ENCODE measurements at regions not wholly inside any gene's neighbourhood (a gene's known extent, or its start where the extent isn't known, plus 50 kb on each side); places are given as distances from the start of the nearest gene placed in this dataset.

DNA sequence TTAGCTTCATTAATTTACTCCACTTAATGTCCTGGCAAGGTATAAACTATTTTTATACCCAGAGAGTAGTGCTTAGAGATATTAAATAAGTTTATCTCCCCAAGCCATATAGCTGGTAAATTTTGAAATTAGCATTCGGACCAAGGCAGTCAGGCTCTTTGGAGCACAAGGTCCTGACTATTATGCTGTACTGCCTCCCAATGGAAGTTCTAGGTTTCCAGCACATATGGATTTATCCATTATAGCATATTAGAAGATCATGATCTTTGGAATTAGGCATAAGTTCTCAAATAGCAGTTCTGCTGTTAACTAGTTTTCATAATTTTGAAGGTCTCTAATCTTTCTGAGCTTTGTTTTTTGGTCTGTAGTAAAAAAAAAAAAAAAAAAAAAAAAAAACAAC is 835.3 kb upstream of the EPHA7 start:
- no CpG with 5 or more reads among the region's 1 CpG for WGBS (ENCODE audit: insufficient coverage)
- Histone ChIP-seq H3K9me3 (ENCODE audit: control insufficient read depth, insufficient read depth, low read length) (no peaks in the 10 kb centered on the region), H3K27me3 (ENCODE audit: control insufficient read depth, insufficient read depth, low read length) (no peaks in the 10 kb centered on the region), H3K4me3 (ENCODE audit: low read depth, low read length) (no peak overlapping the region), H3K4me1 (ENCODE audit: control insufficient read depth, insufficient read depth, low read length) (no peaks in the 10 kb centered on the region), H3K36me3 (ENCODE audit: control insufficient read depth, insufficient read depth, low read length) (no peaks in the 10 kb centered on the region), H3K27ac (ENCODE audit: low read depth, low read length) (no peak overlapping the region)
- DNase-seq (ENCODE audit: low read depth in 4 of 6, low spot score in 6 of 6), result peak in 2 of 6 donors; percentile 34 to 36

DNA sequence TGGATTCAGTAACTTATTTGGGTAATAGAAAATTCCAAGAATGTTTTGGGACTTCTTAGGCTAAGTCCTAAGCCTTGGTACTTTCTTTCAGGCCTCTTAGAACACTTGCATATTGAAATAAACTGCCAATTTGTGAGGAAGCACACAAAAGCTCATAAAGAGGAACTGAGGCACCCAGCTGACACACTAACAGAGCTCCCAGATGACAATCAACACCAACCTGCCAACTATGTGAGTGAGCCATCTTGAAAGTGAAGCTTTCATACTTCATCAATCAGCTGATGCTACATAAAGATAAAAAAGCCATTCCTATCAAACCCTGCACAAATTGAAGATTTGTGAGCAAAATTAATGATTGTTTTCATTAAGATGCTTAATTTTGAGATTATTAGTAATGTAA is 832.5 kb upstream of the EPHA7 start:
- no peaks in the 10 kb centered on the region for H3K36me3 ChIP-seq (ENCODE audit: control insufficient read depth, insufficient read depth, low read length)
- no peak overlapping the region for H3K4me3 ChIP-seq (ENCODE audit: low read depth, low read length)
- DNase-seq (ENCODE audit: low read depth in 4 of 6, low spot score in 6 of 6), result no peak
- H3K4me1 ChIP-seq (ENCODE audit: control insufficient read depth, insufficient read depth, low read length), result no peaks in the 10 kb centered on the region
- no peaks in the 10 kb centered on the region for H3K9me3 ChIP-seq (ENCODE audit: control insufficient read depth, insufficient read depth, low read length)
- H3K27me3 ChIP-seq (ENCODE audit: control insufficient read depth, insufficient read depth, low read length), result no peaks in the 10 kb centered on the region
- H3K27ac ChIP-seq (ENCODE audit: low read depth, low read length), result no peak overlapping the region

DNA sequence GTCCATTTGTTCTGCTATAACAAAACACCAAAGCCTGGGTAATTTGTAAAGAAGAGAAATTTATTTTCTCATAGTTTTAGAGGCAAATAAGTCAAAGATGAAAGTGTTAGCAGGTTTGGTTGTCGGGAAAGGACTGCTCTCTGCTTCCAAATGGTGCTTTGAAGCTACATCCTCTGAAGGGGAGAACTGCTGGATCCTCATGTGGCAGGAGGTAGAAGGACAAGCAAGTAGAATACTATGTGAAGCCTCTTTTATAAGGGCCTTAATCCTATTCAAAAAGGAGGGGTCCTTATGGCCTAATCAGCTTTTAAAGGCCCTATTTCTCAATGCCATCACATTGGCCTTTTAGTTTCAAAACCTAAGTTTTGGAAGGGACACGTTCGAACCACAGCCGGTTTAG is 826.0 kb upstream of the EPHA7 start:
- Histone ChIP-seq H3K4me1 (ENCODE audit: control insufficient read depth, insufficient read depth, low read length) (no peaks in the 10 kb centered on the region), H3K9me3 (ENCODE audit: control insufficient read depth, insufficient read depth, low read length) (no peaks in the 10 kb centered on the region), H3K36me3 (ENCODE audit: control insufficient read depth, insufficient read depth, low read length) (no peaks in the 10 kb centered on the region), H3K27me3 (ENCODE audit: control insufficient read depth, insufficient read depth, low read length) (no peaks in the 10 kb centered on the region), H3K4me3 (ENCODE audit: low read depth, low read length) (no peak overlapping the region), H3K27ac (ENCODE audit: low read depth, low read length) (no peak overlapping the region)
- no peak for DNase-seq (ENCODE audit: low read depth in 4 of 6, low spot score in 6 of 6)
- 75% methylated on average over 1 of the region's 4 CpGs for WGBS (ENCODE audit: insufficient coverage)

DNA sequence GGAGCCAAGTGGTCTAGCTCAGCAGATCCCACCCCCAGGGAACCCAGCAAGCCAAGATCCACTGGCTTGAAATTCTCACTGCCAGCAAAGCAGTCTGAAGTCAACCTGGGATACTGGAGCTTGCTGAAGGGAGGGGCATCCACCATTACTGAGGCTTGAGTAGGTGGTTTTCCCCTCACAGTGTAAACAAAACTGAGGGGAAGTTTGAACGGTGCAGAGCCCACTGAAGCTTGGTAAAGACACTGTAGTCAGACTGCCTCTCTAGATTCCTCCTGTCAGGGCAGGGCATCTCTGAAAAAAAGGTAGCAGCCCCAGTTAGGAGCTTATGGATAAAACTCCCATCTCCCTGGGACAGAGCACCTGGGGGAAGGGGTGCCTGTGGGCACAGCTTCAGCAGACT is 819.5 kb upstream of the EPHA7 start:
- Histone ChIP-seq H3K4me1 (ENCODE audit: control insufficient read depth, insufficient read depth, low read length) (no peaks in the 10 kb centered on the region), H3K9me3 (ENCODE audit: control insufficient read depth, insufficient read depth, low read length) (no peaks in the 10 kb centered on the region), H3K27me3 (ENCODE audit: control insufficient read depth, insufficient read depth, low read length) (no peaks in the 10 kb centered on the region), H3K4me3 (ENCODE audit: low read depth, low read length) (no peak overlapping the region), H3K36me3 (ENCODE audit: control insufficient read depth, insufficient read depth, low read length) (no peaks in the 10 kb centered on the region), H3K27ac (ENCODE audit: low read depth, low read length) (no peak overlapping the region)
- no peak for DNase-seq (ENCODE audit: low read depth in 4 of 6, low spot score in 6 of 6)
- no CpG with 5 or more reads among the region's 1 CpG for WGBS (ENCODE audit: insufficient coverage)

DNA sequence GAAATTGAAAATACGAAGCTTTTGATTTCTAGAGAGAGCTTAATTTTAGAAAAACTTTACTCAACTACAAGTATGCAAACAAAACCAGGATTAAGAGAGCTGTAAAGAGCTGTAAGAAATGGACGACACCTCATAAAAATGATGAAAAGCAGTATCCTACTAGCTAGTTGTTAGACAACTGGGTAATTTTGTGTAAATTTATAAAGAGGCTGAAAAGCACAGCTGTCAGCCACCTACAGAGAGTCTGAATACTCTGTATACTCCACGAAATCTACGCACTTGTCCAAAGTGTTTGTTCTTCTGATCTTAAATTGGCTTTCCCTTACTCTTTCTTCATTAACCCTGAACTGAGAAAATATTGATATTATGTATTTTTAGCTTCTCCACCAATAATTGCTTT is 808.4 kb upstream of the EPHA7 start:
- DNase-seq (ENCODE audit: low read depth in 4 of 6, low spot score in 6 of 6), result peak in 1 of 6 donors; percentile 28
- Histone ChIP-seq H3K4me3 (ENCODE audit: low read depth, low read length) (no peak overlapping the region), H3K27me3 (ENCODE audit: control insufficient read depth, insufficient read depth, low read length) (no peaks in the 10 kb centered on the region), H3K36me3 (ENCODE audit: control insufficient read depth, insufficient read depth, low read length) (no peaks in the 10 kb centered on the region), H3K4me1 (ENCODE audit: control insufficient read depth, insufficient read depth, low read length) (no peaks in the 10 kb centered on the region), H3K9me3 (ENCODE audit: control insufficient read depth, insufficient read depth, low read length) (no peaks in the 10 kb centered on the region), H3K27ac (ENCODE audit: low read depth, low read length) (no peak overlapping the region)
- WGBS (ENCODE audit: insufficient coverage), result no CpG with 5 or more reads among the region's 4 CpGs

DNA sequence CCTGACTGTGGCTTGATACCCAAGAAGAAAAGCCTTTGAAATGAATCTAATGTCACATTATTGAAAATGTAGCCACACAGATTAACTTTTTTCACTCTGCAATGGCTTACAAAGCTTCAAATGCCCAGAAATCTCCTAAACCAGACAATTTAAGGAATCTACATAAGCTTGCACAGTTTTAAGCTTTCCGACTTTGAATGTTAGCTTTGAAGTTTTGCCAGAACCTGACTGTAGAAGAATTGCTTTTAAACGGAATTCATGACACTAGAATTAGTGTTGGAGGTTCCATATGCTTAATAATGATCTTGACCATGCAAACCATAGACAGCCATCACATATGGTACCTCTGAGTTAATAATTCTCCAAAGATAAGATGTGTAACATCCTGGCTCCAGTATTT is 798.5 kb upstream of the EPHA7 start:
- Histone ChIP-seq H3K4me1 (ENCODE audit: control insufficient read depth, insufficient read depth, low read length) (no peaks in the 10 kb centered on the region), H3K36me3 (ENCODE audit: control insufficient read depth, insufficient read depth, low read length) (no peaks in the 10 kb centered on the region), H3K27me3 (ENCODE audit: control insufficient read depth, insufficient read depth, low read length) (no peaks in the 10 kb centered on the region), H3K4me3 (ENCODE audit: low read depth, low read length) (no peak overlapping the region), H3K9me3 (ENCODE audit: control insufficient read depth, insufficient read depth, low read length) (no peaks in the 10 kb centered on the region), H3K27ac (ENCODE audit: low read depth, low read length) (no peak overlapping the region)
- no CpG with 5 or more reads among the region's 2 CpGs for WGBS (ENCODE audit: insufficient coverage)
- peak in 2 of 6 donors; percentile 33 to 38 for DNase-seq (ENCODE audit: low read depth in 4 of 6, low spot score in 6 of 6)

DNA sequence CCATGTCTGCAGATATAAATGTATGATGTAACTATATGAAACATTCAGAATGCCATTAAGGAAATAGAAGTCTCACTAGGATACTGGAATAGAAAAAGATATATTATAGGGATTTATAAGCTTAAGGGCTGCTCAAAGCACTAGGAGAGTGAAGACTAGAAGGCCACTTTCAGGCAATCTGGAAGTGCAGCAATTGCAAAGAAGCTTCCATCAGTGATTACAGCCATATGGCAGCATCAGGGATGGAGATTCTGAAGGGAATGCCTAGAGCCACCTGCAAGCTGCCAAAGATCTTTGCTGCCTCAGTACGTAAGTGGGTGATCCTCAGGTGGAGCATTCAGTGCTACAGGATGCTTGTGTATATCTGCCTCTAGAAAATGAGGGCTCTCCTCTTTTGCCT is 796.2 kb upstream of the EPHA7 start:
- Histone ChIP-seq H3K9me3 (ENCODE audit: control insufficient read depth, insufficient read depth, low read length) (no peaks in the 10 kb centered on the region), H3K4me3 (ENCODE audit: low read depth, low read length) (no peak overlapping the region), H3K27ac (ENCODE audit: low read depth, low read length) (no peak overlapping the region), H3K27me3 (ENCODE audit: control insufficient read depth, insufficient read depth, low read length) (no peaks in the 10 kb centered on the region), H3K4me1 (ENCODE audit: control insufficient read depth, insufficient read depth, low read length) (no peaks in the 10 kb centered on the region), H3K36me3 (ENCODE audit: control insufficient read depth, insufficient read depth, low read length) (no peaks in the 10 kb centered on the region)
- DNase-seq (ENCODE audit: low read depth in 4 of 6, low spot score in 6 of 6), result no peak
- 78% methylated on average over 1 of the region's 1 CpG for WGBS (ENCODE audit: insufficient coverage)

DNA sequence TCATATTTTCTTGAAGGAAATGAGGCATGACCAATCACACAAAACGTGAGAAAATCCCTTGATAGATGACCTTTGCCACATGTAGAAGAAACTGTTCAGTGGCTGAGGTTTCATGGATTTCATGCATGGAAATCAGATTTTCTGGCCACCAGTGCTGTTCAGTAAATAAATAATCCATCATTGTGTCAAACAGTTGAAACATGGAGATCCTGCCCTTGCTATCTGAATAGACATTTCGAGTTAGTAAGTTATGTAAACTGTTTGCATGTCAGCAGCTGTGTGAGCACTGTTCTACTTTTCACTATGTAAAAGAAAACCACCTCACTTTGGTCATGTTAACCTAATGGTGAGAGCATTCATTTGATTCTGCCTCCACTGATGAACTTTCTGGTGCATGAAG is 793.9 kb upstream of the EPHA7 start:
- H3K27me3 ChIP-seq (ENCODE audit: control insufficient read depth, insufficient read depth, low read length), result no peaks in the 10 kb centered on the region
- DNase-seq (ENCODE audit: low read depth in 4 of 6, low spot score in 6 of 6), result no peak
- WGBS (ENCODE audit: insufficient coverage), result 0% methylated on average over 1 of the region's 2 CpGs
- H3K4me3 ChIP-seq (ENCODE audit: low read depth, low read length), result no peak overlapping the region
- no peaks in the 10 kb centered on the region for H3K4me1 ChIP-seq (ENCODE audit: control insufficient read depth, insufficient read depth, low read length)
- H3K9me3 ChIP-seq (ENCODE audit: control insufficient read depth, insufficient read depth, low read length), result no peaks in the 10 kb centered on the region
- H3K27ac ChIP-seq (ENCODE audit: low read depth, low read length), result no peak overlapping the region
- no peaks in the 10 kb centered on the region for H3K36me3 ChIP-seq (ENCODE audit: control insufficient read depth, insufficient read depth, low read length)

DNA sequence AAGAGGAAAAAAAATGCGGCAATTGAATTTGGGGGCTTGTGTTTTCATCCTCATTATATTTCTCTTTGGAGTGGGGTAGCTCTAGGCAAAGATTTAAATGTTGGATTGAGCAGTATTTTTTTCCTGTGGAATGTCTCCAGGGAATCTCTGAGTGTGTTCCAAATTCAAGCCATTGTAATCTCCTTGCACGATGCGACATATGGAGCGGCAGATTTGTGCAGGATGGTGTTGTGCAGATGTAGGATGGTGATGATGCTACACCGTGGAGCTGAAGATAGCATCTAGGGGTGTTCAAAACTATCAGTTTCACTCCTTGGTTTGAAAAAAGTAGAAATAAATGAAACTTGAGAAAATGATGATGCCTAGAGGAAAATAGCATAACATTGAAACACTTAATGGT is 777.5 kb upstream of the EPHA7 start:
- H3K36me3 ChIP-seq (ENCODE audit: control insufficient read depth, insufficient read depth, low read length), result no peaks in the 10 kb centered on the region
- H3K4me1 ChIP-seq (ENCODE audit: control insufficient read depth, insufficient read depth, low read length), result no peaks in the 10 kb centered on the region
- WGBS (ENCODE audit: insufficient coverage), result 57% methylated on average over 4 of the region's 5 CpGs
- H3K4me3 ChIP-seq (ENCODE audit: low read depth, low read length), result no peak overlapping the region
- H3K27ac ChIP-seq (ENCODE audit: low read depth, low read length), result no peak overlapping the region
- peak in 2 of 6 donors; percentile 9 to 88 for DNase-seq (ENCODE audit: low read depth in 4 of 6, low spot score in 6 of 6)
- H3K9me3 ChIP-seq (ENCODE audit: control insufficient read depth, insufficient read depth, low read length), result no peaks in the 10 kb centered on the region
- no peaks in the 10 kb centered on the region for H3K27me3 ChIP-seq (ENCODE audit: control insufficient read depth, insufficient read depth, low read length)

DNA sequence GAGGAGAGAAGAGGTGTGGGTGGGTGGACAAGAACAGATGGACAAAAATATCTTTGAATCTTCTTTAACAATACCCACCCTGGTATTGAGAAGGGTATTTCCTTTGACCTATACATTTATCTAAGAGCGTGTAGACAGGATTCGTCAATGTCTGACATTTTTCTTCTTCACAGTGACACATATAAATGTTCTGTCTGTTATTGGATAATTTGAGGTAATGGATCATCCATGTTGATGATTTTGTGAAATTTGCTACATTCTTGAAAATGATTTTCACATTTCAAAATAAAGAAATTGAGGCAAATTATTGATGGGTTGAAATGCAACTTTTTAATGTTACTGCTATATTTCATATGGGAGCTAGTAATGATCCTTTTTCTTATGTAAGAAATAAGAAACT is 770.7 kb upstream of the EPHA7 start:
- no peaks in the 10 kb centered on the region for H3K9me3 ChIP-seq (ENCODE audit: control insufficient read depth, insufficient read depth, low read length)
- H3K4me3 ChIP-seq (ENCODE audit: low read depth, low read length), result no peak overlapping the region
- no peaks in the 10 kb centered on the region for H3K27me3 ChIP-seq (ENCODE audit: control insufficient read depth, insufficient read depth, low read length)
- no peaks in the 10 kb centered on the region for H3K4me1 ChIP-seq (ENCODE audit: control insufficient read depth, insufficient read depth, low read length)
- no peaks in the 10 kb centered on the region for H3K36me3 ChIP-seq (ENCODE audit: control insufficient read depth, insufficient read depth, low read length)
- no peak for DNase-seq (ENCODE audit: low read depth in 4 of 6, low spot score in 6 of 6)
- WGBS (ENCODE audit: insufficient coverage), result no CpG with 5 or more reads among the region's 2 CpGs
- no peak overlapping the region for H3K27ac ChIP-seq (ENCODE audit: low read depth, low read length)
